ENCODE measurements at regions not wholly inside any gene's neighbourhood (a gene's known extent, or its start where the extent isn't known, plus 50 kb on each side); places are given as distances from the start of the nearest gene placed in this dataset.
"Not testable (repeated sequence)": the region's sequence is repeated elsewhere in the genome, so short reads cannot be mapped to it uniquely, and the experiment has no call there.

- 100% methylated on average over 1 of the region's 1 CpG for WGBS (ENCODE audit: insufficient coverage)
- no peak overlapping the region for H3K27ac ChIP-seq (ENCODE audit: low read depth, low read length)
- DNase-seq (ENCODE audit: low read depth in 4 of 6, low spot score in 6 of 6) = no peak
- H3K4me3 ChIP-seq (ENCODE audit: low read depth, low read length) = no peak overlapping the region
- H3K4me1 ChIP-seq (ENCODE audit: control insufficient read depth, insufficient read depth, low read length) = no peaks in the 10 kb centered on the region
- no peaks in the 10 kb centered on the region for H3K27me3 ChIP-seq (ENCODE audit: control insufficient read depth, insufficient read depth, low read length)
- H3K9me3 ChIP-seq (ENCODE audit: control insufficient read depth, insufficient read depth, low read length) = no peaks in the 10 kb centered on the region
- no peaks in the 10 kb centered on the region for H3K36me3 ChIP-seq (ENCODE audit: control insufficient read depth, insufficient read depth, low read length)
Observed at GRCh38 chr4:116546759-116547158, 538.6 kb downstream of the TRAM1L1 start.

- no peaks in the 10 kb centered on the region for H3K36me3 ChIP-seq (ENCODE audit: control insufficient read depth, insufficient read depth, low read length)
- H3K27ac ChIP-seq (ENCODE audit: low read depth, low read length) = no peak overlapping the region
- DNase-seq (ENCODE audit: low read depth in 4 of 6, low spot score in 6 of 6) = peak in 1 of 6 donors; percentile 23
- H3K4me1 ChIP-seq (ENCODE audit: control insufficient read depth, insufficient read depth, low read length) = no peaks in the 10 kb centered on the region
- WGBS (ENCODE audit: insufficient coverage) = no CpG with 5 or more reads among the region's 1 CpG
- no peaks in the 10 kb centered on the region for H3K27me3 ChIP-seq (ENCODE audit: control insufficient read depth, insufficient read depth, low read length)
- no peak overlapping the region for H3K4me3 ChIP-seq (ENCODE audit: low read depth, low read length)
- no peaks in the 10 kb centered on the region for H3K9me3 ChIP-seq (ENCODE audit: control insufficient read depth, insufficient read depth, low read length)
Observed at GRCh38 chr4:116544946-116545345, 540.4 kb downstream of the TRAM1L1 start.

GRCh38 chr4:116539744-116540143, 545.6 kb downstream of the TRAM1L1 start:
- no peaks in the 10 kb centered on the region for H3K27me3 ChIP-seq (ENCODE audit: control insufficient read depth, insufficient read depth, low read length)
- DNase-seq (ENCODE audit: low read depth in 4 of 6, low spot score in 6 of 6) = no peak
- WGBS (ENCODE audit: insufficient coverage) = no CpG with 5 or more reads among the region's 3 CpGs

DNA sequence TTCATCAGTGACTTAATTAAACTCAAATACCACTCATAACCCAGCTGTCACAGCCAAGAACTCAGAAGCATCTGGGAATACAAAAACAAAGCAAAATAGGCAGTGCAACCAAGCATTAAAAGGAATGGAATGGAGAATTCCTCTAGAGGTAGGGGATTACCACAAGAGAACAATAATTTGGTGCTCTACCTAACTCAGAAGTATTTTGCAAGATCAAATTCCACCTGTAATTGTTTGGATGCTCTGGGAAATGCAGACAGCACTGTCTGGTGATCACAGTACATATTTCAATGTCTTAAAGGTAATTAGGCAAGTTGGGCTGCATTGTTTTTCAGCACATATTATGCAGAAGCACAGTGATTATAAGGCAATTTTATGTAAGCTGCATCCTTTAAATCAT, 547.5 kb downstream of the TRAM1L1 start:
- no peak overlapping the region for H3K4me3 ChIP-seq (ENCODE audit: low read depth, low read length)
- peak in 1 of 6 donors; percentile 49 for DNase-seq (ENCODE audit: low read depth in 4 of 6, low spot score in 6 of 6)

More at GRCh38 chr4:116539744-116540143, 545.6 kb downstream of the TRAM1L1 start:
- H3K9me3 ChIP-seq (ENCODE audit: control insufficient read depth, insufficient read depth, low read length) = no peaks in the 10 kb centered on the region
- H3K27ac ChIP-seq (ENCODE audit: low read depth, low read length) = no peak overlapping the region
- no peaks in the 10 kb centered on the region for H3K4me1 ChIP-seq (ENCODE audit: control insufficient read depth, insufficient read depth, low read length)
- no peak overlapping the region for H3K4me3 ChIP-seq (ENCODE audit: low read depth, low read length)
- no peaks in the 10 kb centered on the region for H3K36me3 ChIP-seq (ENCODE audit: control insufficient read depth, insufficient read depth, low read length)

GRCh38 chr4:116536024-116536423, 549.4 kb downstream of the TRAM1L1 start:
- H3K27ac ChIP-seq (ENCODE audit: low read depth, low read length); H3K9me3 ChIP-seq (ENCODE audit: control insufficient read depth, insufficient read depth, low read length); H3K36me3 ChIP-seq (ENCODE audit: control insufficient read depth, insufficient read depth, low read length); H3K4me3 ChIP-seq (ENCODE audit: low read depth, low read length); H3K4me1 ChIP-seq (ENCODE audit: control insufficient read depth, insufficient read depth, low read length); DNase-seq (ENCODE audit: low read depth in 4 of 6, low spot score in 6 of 6); H3K27me3 ChIP-seq (ENCODE audit: control insufficient read depth, insufficient read depth, low read length): not testable (repeated sequence)
- WGBS (ENCODE audit: insufficient coverage) = no CpG with 5 or more reads among the region's 6 CpGs

More for the DNA sequence above, 547.5 kb downstream of the TRAM1L1 start:
- no peaks in the 10 kb centered on the region for H3K36me3 ChIP-seq (ENCODE audit: control insufficient read depth, insufficient read depth, low read length)
- H3K27ac ChIP-seq (ENCODE audit: low read depth, low read length) = no peak overlapping the region
- no peaks in the 10 kb centered on the region for H3K9me3 ChIP-seq (ENCODE audit: control insufficient read depth, insufficient read depth, low read length)
- H3K27me3 ChIP-seq (ENCODE audit: control insufficient read depth, insufficient read depth, low read length) = no peaks in the 10 kb centered on the region
- no peaks in the 10 kb centered on the region for H3K4me1 ChIP-seq (ENCODE audit: control insufficient read depth, insufficient read depth, low read length)

DNA sequence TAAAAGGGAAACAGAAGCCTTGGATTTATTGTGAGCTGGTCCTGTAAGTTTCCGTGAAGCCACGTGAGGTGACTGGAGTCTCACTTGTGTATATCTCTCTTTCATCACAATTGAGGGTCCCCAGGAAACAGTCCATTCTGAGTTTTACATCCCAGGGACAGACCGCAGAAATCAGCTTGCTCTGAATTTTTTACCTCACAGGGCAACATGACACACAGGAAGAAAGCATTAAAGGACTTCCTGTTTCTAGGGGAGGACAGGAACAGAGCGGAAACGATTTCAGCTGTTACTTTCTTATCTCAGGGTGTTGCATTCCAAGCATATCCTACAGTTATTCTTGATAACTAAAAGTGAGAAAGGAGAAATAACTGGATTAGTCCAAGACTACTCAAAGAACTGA, 553.5 kb downstream of the TRAM1L1 start:
- Histone ChIP-seq H3K4me3 (ENCODE audit: low read depth, low read length) (no peak overlapping the region), H3K27me3 (ENCODE audit: control insufficient read depth, insufficient read depth, low read length) (no peaks in the 10 kb centered on the region), H3K9me3 (ENCODE audit: control insufficient read depth, insufficient read depth, low read length) (no peaks in the 10 kb centered on the region), H3K4me1 (ENCODE audit: control insufficient read depth, insufficient read depth, low read length) (no peaks in the 10 kb centered on the region), H3K36me3 (ENCODE audit: control insufficient read depth, insufficient read depth, low read length) (no peaks in the 10 kb centered on the region), H3K27ac (ENCODE audit: low read depth, low read length) (no peak overlapping the region)
- 100% methylated on average over 1 of the region's 5 CpGs for WGBS (ENCODE audit: insufficient coverage)
- no peak for DNase-seq (ENCODE audit: low read depth in 4 of 6, low spot score in 6 of 6)

- no peaks in the 10 kb centered on the region for H3K9me3 ChIP-seq (ENCODE audit: control insufficient read depth, insufficient read depth, low read length)
- no CpG with 5 or more reads among the region's 3 CpGs for WGBS (ENCODE audit: insufficient coverage)
- no peaks in the 10 kb centered on the region for H3K27me3 ChIP-seq (ENCODE audit: control insufficient read depth, insufficient read depth, low read length)
- no peaks in the 10 kb centered on the region for H3K36me3 ChIP-seq (ENCODE audit: control insufficient read depth, insufficient read depth, low read length)
- no peak for DNase-seq (ENCODE audit: low read depth in 4 of 6, low spot score in 6 of 6)
- no peak overlapping the region for H3K27ac ChIP-seq (ENCODE audit: low read depth, low read length)
- no peak overlapping the region for H3K4me3 ChIP-seq (ENCODE audit: low read depth, low read length)
- H3K4me1 ChIP-seq (ENCODE audit: control insufficient read depth, insufficient read depth, low read length) = no peaks in the 10 kb centered on the region
Observed at GRCh38 chr4:116531026-116531425, 554.4 kb downstream of the TRAM1L1 start.

GRCh38 chr4:116530048-116530447, 555.3 kb downstream of the TRAM1L1 start:
- no peak overlapping the region for H3K4me3 ChIP-seq (ENCODE audit: low read depth, low read length)
- no peaks in the 10 kb centered on the region for H3K27me3 ChIP-seq (ENCODE audit: control insufficient read depth, insufficient read depth, low read length)
- no peaks in the 10 kb centered on the region for H3K36me3 ChIP-seq (ENCODE audit: control insufficient read depth, insufficient read depth, low read length)
- no peaks in the 10 kb centered on the region for H3K9me3 ChIP-seq (ENCODE audit: control insufficient read depth, insufficient read depth, low read length)
- WGBS (ENCODE audit: insufficient coverage) = no CpG with 5 or more reads among the region's 2 CpGs
- H3K4me1 ChIP-seq (ENCODE audit: control insufficient read depth, insufficient read depth, low read length) = no peaks in the 10 kb centered on the region
- DNase-seq (ENCODE audit: low read depth in 4 of 6, low spot score in 6 of 6) = no peak
- H3K27ac ChIP-seq (ENCODE audit: low read depth, low read length) = no peak overlapping the region

- WGBS (ENCODE audit: insufficient coverage) = 100% methylated on average over 1 of the region's 1 CpG
- Histone ChIP-seq H3K36me3 (ENCODE audit: control insufficient read depth, insufficient read depth, low read length) (no peaks in the 10 kb centered on the region), H3K27ac (ENCODE audit: low read depth, low read length) (no peak overlapping the region), H3K4me3 (ENCODE audit: low read depth, low read length) (no peak overlapping the region), H3K9me3 (ENCODE audit: control insufficient read depth, insufficient read depth, low read length) (no peaks in the 10 kb centered on the region), H3K27me3 (ENCODE audit: control insufficient read depth, insufficient read depth, low read length) (no peaks in the 10 kb centered on the region), H3K4me1 (ENCODE audit: control insufficient read depth, insufficient read depth, low read length) (no peaks in the 10 kb centered on the region)
- no peak for DNase-seq (ENCODE audit: low read depth in 4 of 6, low spot score in 6 of 6)
Observed at GRCh38 chr4:116529129-116529528, 556.2 kb downstream of the TRAM1L1 start.

DNA sequence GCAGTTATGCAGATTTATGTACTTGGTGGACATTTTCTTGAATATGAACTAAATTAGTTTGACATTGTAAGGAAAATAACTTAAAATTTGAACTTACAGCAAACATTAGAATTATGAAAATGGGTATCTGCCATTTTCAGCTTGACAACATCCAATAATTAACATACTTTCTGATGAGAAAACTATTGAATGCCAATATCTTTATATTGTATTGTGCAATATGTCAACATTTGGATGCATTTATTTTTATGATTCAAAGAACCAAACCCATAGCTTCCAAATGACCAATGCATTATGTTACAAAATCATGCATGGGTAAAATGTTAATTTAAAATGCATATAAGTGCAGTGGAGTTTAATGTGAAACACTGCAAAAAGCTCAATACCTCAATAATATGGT, 562.5 kb downstream of the TRAM1L1 start:
- no peaks in the 10 kb centered on the region for H3K9me3 ChIP-seq (ENCODE audit: control insufficient read depth, insufficient read depth, low read length)
- DNase-seq (ENCODE audit: low read depth in 4 of 6, low spot score in 6 of 6) = no peak
- no peaks in the 10 kb centered on the region for H3K36me3 ChIP-seq (ENCODE audit: control insufficient read depth, insufficient read depth, low read length)

More for the DNA sequence above, 562.5 kb downstream of the TRAM1L1 start:
- no peaks in the 10 kb centered on the region for H3K4me1 ChIP-seq (ENCODE audit: control insufficient read depth, insufficient read depth, low read length)
- H3K27ac ChIP-seq (ENCODE audit: low read depth, low read length) = no peak overlapping the region
- H3K4me3 ChIP-seq (ENCODE audit: low read depth, low read length) = no peak overlapping the region
- H3K27me3 ChIP-seq (ENCODE audit: control insufficient read depth, insufficient read depth, low read length) = no peaks in the 10 kb centered on the region

Data from spinal cord (tissue), 9 donors.